ENCODE measurements at regions not wholly inside any gene's neighbourhood (a gene's known extent, or its start where the extent isn't known, plus 50 kb on each side); places are given as distances from the start of the nearest gene placed in this dataset.
A peak's percentile ranks its signal among the peaks of the same experiment; 100 is the strongest.

- DNase-seq (ENCODE audit: low read depth): no peak
- H3K4me3 ChIP-seq (ENCODE audit: low read depth, low read length): no peak overlapping the region
- TF ChIP-seq CTCF (conservative IDR thresholded peaks at IDR 0.05; ENCODE audit: low read depth, low read length): no peak
These were observed 498.7 kb upstream of the CBLB start for GRCh38 chr3:106367496-106367895.

GRCh38 chr3:106371221-106371970 lies 502.6 kb upstream of the CBLB start:
- no peak for TF ChIP-seq CTCF (conservative IDR thresholded peaks at IDR 0.05; ENCODE audit: low read depth, low read length)
- H3K4me3 ChIP-seq (ENCODE audit: low read depth, low read length): no peak overlapping the region
- DNase-seq (ENCODE audit: low read depth): no peak

- H3K4me3 ChIP-seq (ENCODE audit: low read depth, low read length): no peak overlapping the region
- no peak for DNase-seq (ENCODE audit: low read depth)
- TF ChIP-seq CTCF (conservative IDR thresholded peaks at IDR 0.05; ENCODE audit: low read depth, low read length): no peak
These were observed 503.4 kb upstream of the CBLB start for GRCh38 chr3:106371971-106372805.

GRCh38 chr3:106372806-106373190 lies 504.0 kb upstream of the CBLB start:
- no peak overlapping the region for H3K4me3 ChIP-seq (ENCODE audit: low read depth, low read length)
- DNase-seq (ENCODE audit: low read depth): no peak
- no peak for TF ChIP-seq CTCF (conservative IDR thresholded peaks at IDR 0.05; ENCODE audit: low read depth, low read length)

- H3K4me3 ChIP-seq (ENCODE audit: low read depth, low read length): no peak overlapping the region
- no peak for TF ChIP-seq CTCF (conservative IDR thresholded peaks at IDR 0.05; ENCODE audit: low read depth, low read length)
- no peak for DNase-seq (ENCODE audit: low read depth)
These were observed 507.3 kb upstream of the CBLB start for GRCh38 chr3:106376016-106376570.

- peak; percentile 31 for DNase-seq (ENCODE audit: low read depth)
- no peak overlapping the region for H3K4me3 ChIP-seq (ENCODE audit: low read depth, low read length)
- TF ChIP-seq CTCF (conservative IDR thresholded peaks at IDR 0.05; ENCODE audit: low read depth, low read length): no peak
These were observed 510.5 kb upstream of the CBLB start for GRCh38 chr3:106379251-106379750.
